ENCODE measurements at regions not wholly inside any gene's neighbourhood (a gene's known extent, or its start where the extent isn't known, plus 50 kb on each side); places are given as distances from the start of the nearest gene placed in this dataset.
"Not testable (repeated sequence)": the region's sequence is repeated elsewhere in the genome, so short reads cannot be mapped to it uniquely, and the experiment has no call there.

DNA sequence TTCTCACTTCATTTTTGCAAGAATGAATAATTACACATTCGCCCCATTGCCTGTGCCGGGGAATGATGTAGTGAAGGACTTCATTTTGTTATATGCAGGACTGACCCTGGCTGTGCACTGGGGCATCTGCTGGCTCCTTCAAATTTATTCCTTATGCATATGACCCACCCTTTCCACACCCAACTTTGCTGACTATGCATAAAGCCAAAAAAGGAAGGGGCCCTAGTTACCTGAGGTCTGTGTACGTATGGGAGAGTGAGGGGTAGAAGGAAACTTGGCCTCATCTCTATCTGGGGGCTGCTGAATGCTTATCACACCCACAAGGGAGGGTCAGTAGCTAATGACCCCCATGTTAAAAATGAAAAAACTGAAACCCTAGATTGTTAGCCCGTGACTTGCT lies 259.6 kb downstream of the SMARCA2 start:
- TF ChIP-seq, protein P1, sequence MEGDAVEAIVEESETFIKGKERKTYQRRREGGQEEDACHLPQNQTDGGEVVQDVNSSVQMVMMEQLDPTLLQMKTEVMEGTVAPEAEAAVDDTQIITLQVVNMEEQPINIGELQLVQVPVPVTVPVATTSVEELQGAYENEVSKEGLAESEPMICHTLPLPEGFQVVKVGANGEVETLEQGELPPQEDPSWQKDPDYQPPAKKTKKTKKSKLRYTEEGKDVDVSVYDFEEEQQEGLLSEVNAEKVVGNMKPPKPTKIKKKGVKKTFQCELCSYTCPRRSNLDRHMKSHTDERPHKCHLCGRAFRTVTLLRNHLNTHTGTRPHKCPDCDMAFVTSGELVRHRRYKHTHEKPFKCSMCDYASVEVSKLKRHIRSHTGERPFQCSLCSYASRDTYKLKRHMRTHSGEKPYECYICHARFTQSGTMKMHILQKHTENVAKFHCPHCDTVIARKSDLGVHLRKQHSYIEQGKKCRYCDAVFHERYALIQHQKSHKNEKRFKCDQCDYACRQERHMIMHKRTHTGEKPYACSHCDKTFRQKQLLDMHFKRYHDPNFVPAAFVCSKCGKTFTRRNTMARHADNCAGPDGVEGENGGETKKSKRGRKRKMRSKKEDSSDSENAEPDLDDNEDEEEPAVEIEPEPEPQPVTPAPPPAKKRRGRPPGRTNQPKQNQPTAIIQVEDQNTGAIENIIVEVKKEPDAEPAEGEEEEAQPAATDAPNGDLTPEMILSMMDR (IDR thresholded peaks at IDR 0.05): no peak
- TF ChIP-seq POLR2AphosphoS5 (IDR thresholded peaks at IDR 0.05) (no peak), POLR2A (IDR thresholded peaks at IDR 0.05) (no peak), EP300 (IDR thresholded peaks at IDR 0.05) (no peak)
- Histone ChIP-seq H3K27ac (no peak overlapping the region), H3K36me3 (no peaks in the 10 kb centered on the region), H3K4me3 (no peak overlapping the region), H3K9me3 (no peaks in the 10 kb centered on the region), H3K4me1 (no peaks in the 10 kb centered on the region), H3K27me3 (no peaks in the 10 kb centered on the region)
- WGBS: 68% methylated on average over 4 of the region's 4 CpGs
- DNase-seq (ENCODE audit: low spot score in 2 of 2): no peak

DNA sequence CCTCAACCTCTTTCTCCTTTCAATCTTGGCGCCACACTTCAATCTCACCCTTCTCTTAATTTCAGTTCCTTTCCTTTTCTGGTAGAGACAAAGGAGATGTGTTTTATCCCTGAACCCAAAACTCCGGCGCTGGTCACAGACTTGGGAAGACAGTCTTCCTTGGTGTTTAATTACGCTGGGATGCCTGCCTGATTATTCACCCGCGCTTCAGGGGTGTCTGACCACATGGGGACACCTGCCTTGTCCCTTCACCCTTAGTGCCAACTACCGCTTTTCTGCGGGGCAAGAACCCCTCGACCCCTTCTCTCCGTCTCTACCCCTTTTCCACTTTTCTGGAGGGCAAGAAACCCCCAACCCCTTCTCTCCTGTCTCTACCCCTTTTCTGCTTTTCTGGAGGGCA lies 261.1 kb downstream of the SMARCA2 start:
- no peaks in the 10 kb centered on the region for H3K4me1 ChIP-seq
- DNase-seq (ENCODE audit: low spot score in 2 of 2): no peak
- H3K27ac ChIP-seq: no peak overlapping the region
- H3K27me3 ChIP-seq: no peaks in the 10 kb centered on the region
- no peaks in the 10 kb centered on the region for H3K9me3 ChIP-seq
- H3K4me3 ChIP-seq: no peak overlapping the region
- 95% methylated on average over 10 of the region's 10 CpGs for WGBS
- no peak for TF ChIP-seq POLR2A (IDR thresholded peaks at IDR 0.05)
- TF ChIP-seq EP300 (IDR thresholded peaks at IDR 0.05): no peak
- TF ChIP-seq, protein P1 (IDR thresholded peaks at IDR 0.05): no peak
- no peak for TF ChIP-seq POLR2AphosphoS5 (IDR thresholded peaks at IDR 0.05)
- H3K36me3 ChIP-seq: no peaks in the 10 kb centered on the region

DNA sequence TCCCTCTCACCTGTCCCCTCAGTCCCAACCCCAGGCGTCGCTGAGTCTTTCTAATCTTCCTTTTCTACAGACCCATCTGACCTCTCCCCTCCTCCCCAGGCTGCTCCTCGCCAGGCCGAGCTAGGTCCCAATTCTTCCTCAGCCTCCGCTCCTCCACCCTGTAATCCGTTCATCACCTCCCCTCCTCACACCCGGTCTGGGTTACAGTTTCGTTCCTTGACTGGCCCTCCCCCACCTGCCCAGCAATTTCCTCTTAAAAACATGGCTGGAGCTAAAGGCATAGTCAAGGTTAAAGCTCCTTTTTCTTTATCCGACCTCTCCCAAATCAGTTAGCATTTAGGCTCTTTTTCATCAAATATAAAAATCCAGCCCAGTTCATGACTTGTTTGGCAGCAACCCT lies 262.0 kb downstream of the SMARCA2 start:
- H3K36me3 ChIP-seq; H3K4me3 ChIP-seq; H3K27ac ChIP-seq; H3K4me1 ChIP-seq; H3K9me3 ChIP-seq; H3K27me3 ChIP-seq; DNase-seq (ENCODE audit: low spot score in 2 of 2): not testable (repeated sequence)
- 77% methylated on average over 9 of the region's 9 CpGs for WGBS

DNA sequence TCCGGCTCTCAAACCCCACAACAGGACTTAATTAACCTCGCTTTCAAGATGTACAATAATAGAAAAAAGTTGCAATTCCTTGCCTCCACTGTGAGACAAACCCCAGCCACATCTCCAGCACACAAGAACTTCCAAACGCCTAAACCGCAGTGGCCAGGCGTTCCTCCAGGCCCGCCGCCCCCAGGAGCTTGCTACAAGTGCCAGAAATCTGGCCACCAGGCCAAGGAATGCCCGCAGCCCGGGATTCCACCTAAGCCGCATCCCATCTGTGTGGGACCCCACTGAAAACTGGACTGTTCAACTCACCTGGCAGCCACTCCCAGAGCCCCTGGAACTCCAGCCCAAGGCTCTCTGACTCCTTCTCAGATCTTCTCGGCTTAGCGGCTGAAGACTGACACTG lies 262.5 kb downstream of the SMARCA2 start:
- not testable (repeated sequence) for H3K4me1 ChIP-seq; H3K9me3 ChIP-seq; H3K27me3 ChIP-seq; H3K27ac ChIP-seq; H3K4me3 ChIP-seq; H3K36me3 ChIP-seq; DNase-seq (ENCODE audit: low spot score in 2 of 2)
- 89% methylated on average over 12 of the region's 12 CpGs for WGBS

DNA sequence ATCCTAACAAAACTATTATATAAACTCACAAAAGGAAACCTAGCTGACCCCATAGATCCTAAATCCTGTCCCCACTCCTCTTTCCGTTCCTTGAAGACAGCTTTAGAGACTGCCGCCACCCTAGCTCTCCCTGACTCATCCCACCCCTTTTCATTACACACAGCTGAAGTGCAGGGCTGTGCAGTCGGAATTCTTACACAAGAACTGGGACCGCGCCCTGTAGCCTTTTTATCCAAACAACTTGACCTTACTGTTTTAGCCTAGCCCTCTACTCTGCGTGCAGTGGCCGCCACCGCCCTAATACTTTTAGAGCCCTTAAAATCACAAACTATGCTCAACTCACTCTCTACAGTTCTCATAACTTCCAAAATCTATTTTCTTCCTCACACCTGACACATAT lies 264.0 kb downstream of the SMARCA2 start:
- H3K27me3 ChIP-seq; H3K9me3 ChIP-seq; H3K36me3 ChIP-seq; DNase-seq (ENCODE audit: low spot score in 2 of 2); H3K27ac ChIP-seq; H3K4me1 ChIP-seq; H3K4me3 ChIP-seq: not testable (repeated sequence)
- WGBS: 80% methylated on average over 8 of the region's 8 CpGs

DNA sequence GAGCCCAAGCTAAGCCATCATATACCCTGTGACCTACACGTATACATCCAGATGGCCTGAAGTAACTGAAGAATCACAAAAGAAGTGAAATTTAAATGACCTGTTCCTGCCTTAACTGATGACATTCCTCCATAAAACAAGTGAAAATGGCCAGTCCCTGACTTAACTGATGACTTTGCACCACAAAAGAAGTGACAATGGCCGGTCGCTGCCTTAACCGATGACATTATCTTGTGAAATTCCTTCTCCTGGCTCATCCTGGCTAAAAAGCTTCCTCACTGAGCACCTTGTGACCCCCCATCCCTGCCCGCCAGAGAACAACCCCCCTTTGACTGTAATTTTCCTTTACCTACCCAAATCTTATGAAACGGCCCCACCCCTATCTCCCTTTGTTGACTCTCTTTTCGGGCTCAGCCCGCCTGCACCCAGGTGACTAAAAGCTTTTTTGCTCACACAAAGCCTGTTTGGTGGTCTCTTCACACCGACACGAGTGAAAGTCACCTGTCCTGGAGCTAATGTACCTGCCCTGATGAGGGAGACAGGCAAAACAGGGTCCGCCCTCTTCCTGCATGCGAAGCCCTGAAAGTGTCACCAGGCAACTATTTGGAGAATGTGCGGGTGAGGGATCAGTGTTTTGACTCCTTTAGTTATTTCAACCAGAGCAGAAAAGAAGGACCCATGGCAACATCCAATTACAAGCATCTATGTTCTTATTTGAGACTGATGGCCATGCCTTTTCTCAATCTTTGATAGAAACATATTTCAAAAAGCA lies 266.1 kb downstream of the SMARCA2 start:
- TF ChIP-seq, protein P1 (IDR thresholded peaks at IDR 0.05): no peak
- no peak for TF ChIP-seq EP300 (IDR thresholded peaks at IDR 0.05)
- TF ChIP-seq POLR2A (IDR thresholded peaks at IDR 0.05): no peak
- TF ChIP-seq POLR2AphosphoS5 (IDR thresholded peaks at IDR 0.05): no peak
- H3K4me3 ChIP-seq: no peak overlapping the region

DNA sequence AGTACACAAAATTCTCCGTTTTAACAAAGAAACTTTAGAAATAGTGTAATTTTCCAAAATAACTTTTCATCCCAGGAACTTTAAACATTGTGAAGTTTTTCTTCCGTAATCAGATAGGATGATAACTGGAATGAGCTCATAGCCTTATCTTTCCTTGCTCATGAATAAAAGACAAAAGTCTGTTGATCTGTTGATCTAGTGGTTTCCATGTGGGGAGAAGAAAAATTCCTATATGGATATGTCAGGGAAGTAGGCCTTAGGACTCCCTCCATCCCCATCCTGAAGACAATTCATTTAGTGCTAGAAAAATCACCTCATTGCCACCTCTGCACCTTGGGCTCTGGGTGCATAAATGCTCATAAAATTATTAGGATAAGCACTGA lies 266.6 kb downstream of the SMARCA2 start:
- H3K9me3 ChIP-seq: no peaks in the 10 kb centered on the region
- no peak overlapping the region for H3K4me3 ChIP-seq
- TF ChIP-seq EP300 (IDR thresholded peaks at IDR 0.05): no peak
- TF ChIP-seq, protein P1 (IDR thresholded peaks at IDR 0.05): no peak
- TF ChIP-seq POLR2AphosphoS5 (IDR thresholded peaks at IDR 0.05): no peak
- no peak for TF ChIP-seq POLR2A (IDR thresholded peaks at IDR 0.05)
- WGBS: 88% methylated on average over 2 of the region's 2 CpGs
- no peaks in the 10 kb centered on the region for H3K27me3 ChIP-seq
- no peaks in the 10 kb centered on the region for H3K36me3 ChIP-seq
- DNase-seq (ENCODE audit: low spot score in 2 of 2): no peak
- H3K4me1 ChIP-seq: peaks cover 3% of the 10 kb centered on the region
- no peak overlapping the region for H3K27ac ChIP-seq

More for the DNA sequence above, 266.1 kb downstream of the SMARCA2 start:
- 85% methylated on average over 13 of the region's 13 CpGs for WGBS
- Histone ChIP-seq H3K9me3 (no peaks in the 10 kb centered on the region), H3K27ac (no peak overlapping the region), H3K27me3 (no peaks in the 10 kb centered on the region), H3K36me3 (no peaks in the 10 kb centered on the region), H3K4me1 (peaks cover 3% of the 10 kb centered on the region)
- no peak for DNase-seq (ENCODE audit: low spot score in 2 of 2)
